ENCODE measurements at regions not wholly inside any gene's neighbourhood (a gene's known extent, or its start where the extent isn't known, plus 50 kb on each side); places are given as distances from the start of the nearest gene placed in this dataset.
"Not testable (repeated sequence)": the region's sequence is repeated elsewhere in the genome, so short reads cannot be mapped to it uniquely, and the experiment has no call there.

DNA sequence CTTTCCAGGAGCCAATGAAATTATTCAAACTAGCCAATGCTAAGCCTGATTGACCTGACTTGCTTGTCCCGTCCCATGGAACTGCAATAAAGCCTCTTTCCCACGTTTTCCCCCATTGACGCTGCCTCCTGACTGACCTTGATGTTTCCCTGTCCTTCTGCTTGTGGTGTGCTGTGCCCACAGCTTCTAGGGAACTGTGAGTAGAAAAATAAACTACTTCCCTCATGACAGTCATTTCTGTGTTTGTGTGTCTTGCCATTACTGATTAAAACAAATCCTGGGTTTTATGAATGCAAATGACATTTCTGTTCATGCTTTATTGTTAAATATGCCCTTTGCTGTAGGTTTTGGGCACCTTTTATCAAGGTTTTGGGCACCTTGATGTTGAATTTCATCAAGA is 91.3 kb upstream of the ABI1 start:
- no peak for DNase-seq

DNA sequence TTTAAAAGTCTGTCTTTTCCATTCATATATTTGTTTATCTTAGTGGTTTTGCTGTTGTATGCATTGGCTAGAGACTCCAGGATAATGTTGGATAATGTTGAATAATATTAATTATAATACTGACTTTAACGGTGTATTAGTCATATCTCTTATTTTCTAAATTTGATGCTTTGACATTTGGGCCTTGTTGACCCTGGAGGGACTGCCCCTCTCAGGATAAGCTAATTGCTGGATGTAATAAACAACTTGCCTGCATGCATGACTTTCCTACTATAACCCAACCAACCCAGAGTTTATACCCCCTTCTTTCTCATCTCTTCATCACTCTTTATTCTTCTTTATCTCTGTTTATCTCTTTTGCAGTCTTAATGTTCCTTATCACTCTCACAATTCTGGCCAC is 90.9 kb upstream of the ABI1 start:
- DNase-seq = no peak

DNA sequence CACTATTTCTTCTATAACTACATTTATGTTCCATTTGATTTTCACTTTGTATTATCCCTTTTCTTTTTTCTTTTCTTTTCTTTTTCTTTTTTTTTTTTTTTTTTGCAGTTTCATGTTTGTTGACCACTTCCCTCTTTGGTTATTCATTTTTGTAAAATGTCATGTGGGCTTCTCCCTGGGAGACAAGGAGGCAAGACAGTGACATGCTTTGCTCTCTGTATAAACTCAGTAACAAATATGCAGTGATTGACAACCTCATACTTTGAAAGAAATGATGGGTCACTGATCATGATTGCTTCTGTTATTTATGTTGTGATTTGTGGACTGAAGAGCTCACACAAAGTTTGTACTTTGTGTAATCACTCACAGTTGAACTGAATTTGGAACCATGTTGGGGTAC is 90.2 kb upstream of the ABI1 start:
- DNase-seq = no peak

DNA sequence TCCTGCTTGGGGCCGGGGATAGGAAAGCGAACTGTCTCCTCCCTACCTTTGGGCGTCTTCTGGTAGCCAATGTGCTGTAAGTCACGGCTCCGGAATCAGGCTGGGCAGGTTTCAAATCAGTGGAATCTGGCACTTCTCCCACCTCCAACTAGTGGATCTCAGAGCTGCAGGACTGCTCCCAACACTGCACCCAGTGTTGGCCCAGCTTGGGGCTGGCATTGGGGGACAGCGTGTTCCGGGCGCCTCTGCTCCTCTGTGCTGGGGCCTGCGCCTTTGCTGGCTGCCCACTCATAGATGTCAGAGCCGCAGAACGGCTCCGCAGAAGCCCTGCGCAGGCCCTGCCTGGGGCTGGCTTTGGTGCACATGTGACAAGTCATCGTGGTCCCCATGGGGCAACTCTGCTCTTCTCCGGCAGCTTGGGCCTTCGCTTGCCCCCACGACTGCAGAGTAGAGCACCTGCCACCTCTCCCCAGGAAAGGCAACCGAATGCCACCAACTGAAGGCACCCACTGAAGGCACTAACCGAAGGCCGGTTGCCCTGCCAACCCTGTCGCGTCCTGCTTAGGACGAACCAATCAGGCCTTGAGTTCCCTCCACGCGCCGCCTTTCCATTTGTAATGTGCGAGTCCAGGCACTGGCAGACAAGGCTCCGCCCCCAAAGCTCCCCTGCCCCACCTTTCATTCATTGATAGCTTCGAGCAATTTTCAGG is 85.5 kb upstream of the ABI1 start:
- DNase-seq = no peak

DNA sequence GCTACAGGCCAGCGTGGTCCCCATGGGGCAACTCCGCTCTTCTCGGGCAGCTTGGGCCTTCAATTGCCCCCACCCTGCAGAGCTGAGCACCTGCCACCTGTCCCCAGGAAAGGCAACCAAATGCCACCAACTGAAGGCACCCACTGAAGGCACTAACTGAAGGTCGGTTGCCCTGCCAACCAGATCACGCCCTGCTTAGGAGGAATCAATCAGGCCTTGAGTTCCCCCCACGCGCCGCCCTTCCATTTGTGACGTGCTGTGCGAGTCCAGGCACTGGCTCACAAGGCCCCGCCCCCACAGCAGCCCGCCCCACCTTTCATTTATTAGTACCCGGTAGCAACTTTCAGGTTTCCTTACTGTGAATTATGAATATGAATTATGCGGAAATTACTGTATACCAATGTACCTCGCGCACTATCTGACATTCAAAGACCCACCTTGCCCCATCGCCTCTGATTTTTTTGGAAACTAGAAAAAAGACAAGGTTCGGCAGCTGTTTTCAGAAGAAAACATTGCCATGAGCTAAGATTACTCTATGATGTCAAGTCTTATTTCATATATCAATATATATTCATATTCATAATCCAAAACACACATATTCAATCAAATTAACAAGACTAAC is 83.6 kb upstream of the ABI1 start:
- DNase-seq = no peak

DNA sequence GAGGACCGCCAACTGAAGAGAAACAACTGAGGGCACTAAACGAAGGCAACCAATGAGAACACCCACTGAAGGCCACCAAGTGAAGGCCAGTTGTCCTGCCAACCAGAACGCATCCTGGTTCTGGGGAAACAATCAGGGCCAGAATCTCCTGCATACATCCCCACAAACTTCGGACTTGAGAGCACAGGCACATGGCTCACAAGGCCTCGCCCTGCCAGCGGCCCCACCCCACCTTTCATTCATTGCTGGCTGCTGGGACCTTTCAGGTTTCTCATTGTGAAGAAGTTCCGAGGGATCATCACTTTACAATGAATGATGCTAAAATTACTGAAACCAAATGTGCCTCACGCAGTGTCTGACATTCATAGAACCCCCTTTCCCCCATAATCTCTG is 79.2 kb upstream of the ABI1 start:
- no peak for DNase-seq

DNA sequence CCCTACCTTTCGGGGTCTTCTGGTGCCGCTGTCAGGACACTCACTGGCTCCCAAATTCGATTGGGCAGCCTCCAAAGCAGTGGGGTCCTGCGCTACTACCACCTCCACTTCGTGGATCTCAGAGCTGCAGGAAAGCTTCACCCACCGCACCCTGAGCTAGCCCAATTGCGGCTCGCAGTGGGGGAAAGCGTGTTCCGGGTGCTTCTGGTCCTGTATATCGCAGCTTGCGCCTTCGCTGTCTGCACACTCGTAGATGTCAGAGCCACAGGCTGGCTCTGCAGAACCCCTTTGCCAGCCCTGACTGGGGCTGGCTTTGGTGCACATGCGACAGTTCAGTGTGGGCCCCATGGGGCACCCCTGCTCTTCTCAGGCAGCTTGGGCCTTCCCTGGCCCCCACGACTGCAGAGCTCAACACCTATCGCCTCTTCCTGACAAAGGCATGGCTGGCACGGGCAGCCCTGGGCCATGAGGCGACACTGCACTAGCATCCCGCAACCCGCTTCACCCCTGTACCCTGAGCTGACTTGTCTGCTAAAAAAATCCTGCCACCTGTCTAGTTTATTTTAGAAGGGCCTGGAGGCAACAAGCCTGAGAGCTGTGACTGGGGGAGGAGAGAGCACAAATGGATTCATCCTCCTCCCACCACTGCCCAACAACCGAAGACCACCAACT is 78.7 kb upstream of the ABI1 start:
- DNase-seq = no peak

DNA sequence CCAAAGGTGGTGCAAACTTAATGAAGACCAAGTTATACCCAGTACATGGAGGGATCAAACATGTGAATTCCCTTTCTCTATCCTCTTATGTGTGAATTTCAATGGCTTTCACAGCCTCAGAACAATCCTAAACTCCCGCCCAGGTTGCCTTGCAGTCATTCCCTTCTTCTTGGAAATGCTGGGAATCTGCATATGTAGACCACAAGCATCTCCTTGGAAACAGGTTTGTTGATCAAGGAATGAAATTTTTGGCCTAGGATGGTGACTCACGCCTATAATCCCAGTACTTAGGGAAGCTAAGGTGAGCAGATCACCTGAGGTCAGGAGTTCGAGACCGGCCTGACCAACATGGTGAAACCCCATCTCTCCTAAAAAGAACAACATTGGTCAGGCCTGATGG is 77.8 kb upstream of the ABI1 start:
- DNase-seq = no peak

DNA sequence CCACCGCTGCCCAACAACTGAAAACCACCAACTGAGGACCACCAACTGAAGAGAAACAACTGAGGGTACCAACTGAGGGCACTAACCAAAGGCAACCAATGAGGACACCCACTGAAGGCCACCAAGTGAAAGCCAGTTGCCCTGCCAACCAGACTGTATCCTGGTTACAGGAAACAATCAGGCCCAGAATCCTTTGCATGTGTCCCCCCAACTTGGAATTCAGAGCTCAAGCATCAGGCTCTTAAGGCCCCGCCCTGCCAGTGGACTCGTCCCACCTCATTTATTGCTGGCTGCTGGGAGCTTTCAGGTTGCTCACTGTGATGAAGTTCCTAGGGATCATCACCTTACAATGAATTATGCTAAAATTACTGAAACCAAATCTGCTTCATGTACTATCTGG is 76.6 kb upstream of the ABI1 start:
- no peak for DNase-seq

DNA sequence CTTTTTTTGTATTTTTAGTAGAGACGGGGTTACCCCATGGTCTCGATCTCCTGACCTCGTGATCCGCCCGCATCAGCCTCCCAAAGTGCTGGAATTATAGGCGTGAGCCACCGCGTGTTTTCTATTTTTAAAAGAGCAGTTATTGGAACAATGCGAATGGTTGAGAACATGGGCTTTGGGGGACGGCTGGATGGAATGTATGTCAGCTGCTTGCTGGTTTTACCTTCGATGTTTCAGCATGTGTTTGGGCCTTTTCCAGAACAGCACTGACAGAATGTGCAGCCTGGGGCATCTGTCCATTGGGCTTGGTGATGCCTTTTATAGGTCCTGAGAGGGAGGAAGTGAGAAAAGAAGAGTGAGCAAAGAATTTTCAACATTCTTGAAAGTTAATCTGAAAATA is 73.4 kb upstream of the ABI1 start:
- not testable (repeated sequence) for DNase-seq

DNA sequence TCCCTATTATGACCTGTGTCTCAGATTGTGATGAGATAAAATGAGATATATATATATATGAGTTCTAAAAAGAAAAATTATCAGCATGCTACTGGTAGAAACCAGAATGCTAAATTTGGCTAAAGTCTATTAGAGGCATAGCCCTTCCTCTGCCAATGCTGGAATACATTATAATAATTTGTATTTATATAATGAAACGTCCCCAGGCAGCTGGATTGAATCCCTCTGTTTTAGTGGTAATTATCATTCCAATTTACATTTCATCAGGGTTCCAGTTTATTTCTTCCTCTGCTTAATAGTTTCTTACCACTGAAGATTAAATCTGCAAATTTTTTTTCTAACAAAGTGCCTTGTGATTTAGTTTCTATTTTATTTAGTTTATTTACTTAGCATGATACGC is 71.8 kb upstream of the ABI1 start:
- no peak for DNase-seq

DNA sequence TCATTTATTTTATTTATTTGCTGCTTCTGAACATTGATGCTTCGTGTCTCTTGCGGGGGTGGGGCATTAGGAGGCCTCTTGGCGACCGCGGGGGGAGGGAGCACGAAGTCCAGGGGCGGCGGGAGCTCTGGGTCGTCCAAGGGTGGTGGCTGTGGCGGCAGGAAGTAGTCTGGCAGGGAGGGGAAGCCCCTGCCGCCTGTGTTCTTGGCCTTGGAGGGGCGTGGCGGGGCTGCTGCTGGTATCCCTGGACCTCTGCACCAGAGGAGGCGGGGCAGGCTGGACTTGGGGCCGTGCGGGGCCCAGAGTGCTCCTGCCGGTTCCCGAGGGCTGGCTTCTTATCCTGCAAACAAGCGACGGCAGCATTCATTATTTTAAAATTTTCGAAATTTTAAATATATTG is 70.5 kb upstream of the ABI1 start:
- DNase-seq = peak; percentile 66

DNA sequence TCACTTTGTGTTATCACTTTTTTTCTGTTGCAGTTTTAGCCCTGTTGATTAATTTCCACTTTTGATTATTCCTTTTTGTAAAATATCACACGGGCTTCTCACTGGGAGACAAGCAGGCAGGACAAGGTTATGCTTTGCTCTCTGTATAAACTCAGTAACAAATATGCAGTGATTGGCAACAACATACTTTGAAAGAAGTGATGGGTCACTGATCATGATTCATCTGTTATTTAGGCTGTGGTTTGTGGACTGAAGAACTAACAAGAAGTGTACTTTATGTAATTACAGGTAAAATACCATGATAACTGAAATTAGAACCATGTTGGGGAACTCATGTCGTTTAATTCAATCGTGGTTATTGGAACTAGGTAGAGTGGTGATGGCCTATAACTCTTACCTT is 62.1 kb upstream of the ABI1 start:
- DNase-seq = not testable (repeated sequence)

DNA sequence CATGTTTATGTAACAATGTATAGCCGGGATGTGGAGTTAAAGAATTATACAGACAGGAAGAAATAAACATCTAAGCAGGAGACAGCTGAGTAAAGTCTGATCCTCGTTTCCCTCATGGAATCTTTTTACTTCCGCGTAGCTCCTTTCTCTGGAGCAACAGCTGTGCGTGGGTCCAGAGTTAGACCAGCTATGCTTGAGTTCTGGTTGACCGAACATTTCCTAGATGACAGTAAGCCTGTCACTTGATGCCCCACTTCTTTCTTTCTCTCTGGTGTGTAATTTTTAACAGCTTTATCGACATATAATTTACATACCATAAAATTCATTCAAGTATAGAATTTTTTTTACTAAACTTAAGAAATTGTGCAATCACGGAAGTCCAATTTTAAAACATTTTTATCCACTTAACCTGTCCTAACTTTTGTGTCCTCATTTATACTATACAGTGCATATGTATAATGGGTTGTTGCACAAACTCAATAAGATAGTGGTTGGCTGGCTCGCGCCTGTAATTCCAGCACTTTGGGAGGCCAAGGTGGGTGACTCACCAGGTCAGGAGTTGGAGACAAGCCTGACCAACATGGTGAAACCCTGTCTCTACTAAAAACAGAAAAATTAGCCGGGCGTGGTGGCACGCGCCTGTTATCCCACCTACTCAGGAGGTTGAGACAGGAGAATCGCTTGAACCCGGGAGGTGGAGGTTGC is 58.5 kb upstream of the ABI1 start:
- DNase-seq = not testable (repeated sequence)

DNA sequence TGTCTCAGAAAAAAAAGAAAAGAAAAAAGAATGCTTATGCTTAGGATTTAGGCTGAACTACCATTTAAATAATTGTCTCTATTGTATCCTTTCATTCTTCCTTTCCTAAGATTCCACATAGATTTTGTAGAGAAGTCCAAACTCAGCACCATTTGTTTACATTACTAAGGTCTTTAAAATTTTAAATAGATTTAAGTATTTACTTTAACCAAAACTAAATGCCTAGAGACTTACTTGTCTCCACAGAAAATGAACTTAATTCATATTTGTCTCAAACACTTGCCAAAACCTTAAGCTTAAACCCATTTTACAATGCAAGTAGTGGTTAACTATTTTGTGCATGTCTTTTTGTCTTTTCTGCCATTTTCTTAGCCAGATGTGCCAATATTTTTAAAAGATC is 54.1 kb upstream of the ABI1 start:
- DNase-seq = no peak

DNA sequence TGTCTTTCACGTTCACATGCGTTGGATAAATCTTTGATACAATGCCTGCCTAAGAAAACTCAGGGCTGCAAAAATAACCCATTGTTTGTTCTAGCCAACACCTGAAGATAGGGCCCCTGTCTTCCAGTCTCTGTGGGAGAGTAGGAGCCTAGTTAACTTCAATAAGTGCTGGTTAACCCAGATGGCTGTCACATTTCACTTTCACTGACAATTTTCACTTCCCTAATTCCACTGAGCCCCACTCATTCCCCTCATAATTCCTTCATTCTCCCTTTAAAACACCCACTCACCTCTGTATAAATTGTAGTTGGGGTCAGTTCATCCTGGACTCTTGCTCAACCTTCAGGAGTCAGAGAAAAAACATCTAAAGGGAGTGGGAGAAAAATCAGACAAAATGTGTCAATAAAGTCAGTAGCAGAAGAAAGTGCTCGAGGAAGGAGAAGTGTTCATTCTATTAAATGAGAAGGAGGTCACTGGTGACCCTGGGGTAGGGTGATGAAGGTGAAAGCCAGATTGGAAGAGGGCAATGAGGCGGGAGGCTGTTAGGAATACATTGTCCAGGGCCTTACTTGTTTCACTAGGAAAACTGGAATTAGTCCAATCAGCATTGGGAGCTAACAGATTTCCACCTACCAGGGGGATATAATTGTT is 51.2 kb upstream of the ABI1 start:
- no peak for DNase-seq
